DOHH2 (cell line): ENCODE measurements at regions not wholly inside any gene's neighbourhood (a gene's known extent, or its start where the extent isn't known, plus 50 kb on each side); places are given as distances from the start of the nearest gene placed in this dataset.

ENCODE experiments used
- EZH2phosphoT487 ChIP-seq: fragments of 200-600 bp; sonication (generic); IDR thresholded peaks from 2 replicates; pipeline ENCODE4 v1.6.1; 2017; ENCODE audit warnings: borderline replicate concordance, mild to moderate bottlenecking, antibody characterized with exemption, low read length, moderate library complexity, mixed read lengths
- TF ChIP-seq, protein P1 (sequence below): fragments of 200-600 bp; sonication (generic); IDR thresholded peaks from one replicate; pipeline ENCODE4 v1.5.1; 2014; ENCODE audit warnings: antibody characterized with exemption, mild to moderate bottlenecking, low read depth, low read length; ENCODE audit not compliant: poor library complexity, severe bottlenecking

DNA sequence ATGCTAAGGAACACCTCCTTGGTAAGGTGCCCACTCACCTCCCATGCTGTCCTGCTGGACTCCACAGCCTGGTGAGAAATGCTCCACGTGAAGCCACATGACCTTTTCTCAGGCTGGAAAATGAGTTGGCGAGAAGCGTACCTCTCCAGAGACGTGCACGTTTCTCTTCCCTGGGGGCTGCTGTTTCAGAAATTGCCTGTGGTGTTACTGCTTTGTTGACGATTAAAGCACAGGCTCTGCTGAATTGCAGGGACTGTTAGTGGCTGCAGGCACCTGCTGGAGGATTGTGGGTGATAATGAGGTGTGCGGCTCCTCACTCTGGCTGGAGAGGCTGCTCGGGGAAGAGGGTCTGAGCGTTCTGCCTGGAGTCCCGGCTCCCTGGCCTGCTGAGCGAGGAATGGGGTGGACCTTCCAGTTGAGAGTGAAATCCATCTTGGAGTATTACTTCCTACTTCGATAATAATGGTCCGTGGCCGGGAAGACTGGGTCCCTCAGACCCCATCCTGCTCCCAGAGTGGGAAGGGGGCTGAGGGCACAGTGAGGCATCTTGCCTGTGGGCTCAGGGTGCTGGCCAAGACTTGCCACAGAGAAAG is 199.3 kb upstream of the HDAC4 start:
- TF ChIP-seq, protein P1, sequence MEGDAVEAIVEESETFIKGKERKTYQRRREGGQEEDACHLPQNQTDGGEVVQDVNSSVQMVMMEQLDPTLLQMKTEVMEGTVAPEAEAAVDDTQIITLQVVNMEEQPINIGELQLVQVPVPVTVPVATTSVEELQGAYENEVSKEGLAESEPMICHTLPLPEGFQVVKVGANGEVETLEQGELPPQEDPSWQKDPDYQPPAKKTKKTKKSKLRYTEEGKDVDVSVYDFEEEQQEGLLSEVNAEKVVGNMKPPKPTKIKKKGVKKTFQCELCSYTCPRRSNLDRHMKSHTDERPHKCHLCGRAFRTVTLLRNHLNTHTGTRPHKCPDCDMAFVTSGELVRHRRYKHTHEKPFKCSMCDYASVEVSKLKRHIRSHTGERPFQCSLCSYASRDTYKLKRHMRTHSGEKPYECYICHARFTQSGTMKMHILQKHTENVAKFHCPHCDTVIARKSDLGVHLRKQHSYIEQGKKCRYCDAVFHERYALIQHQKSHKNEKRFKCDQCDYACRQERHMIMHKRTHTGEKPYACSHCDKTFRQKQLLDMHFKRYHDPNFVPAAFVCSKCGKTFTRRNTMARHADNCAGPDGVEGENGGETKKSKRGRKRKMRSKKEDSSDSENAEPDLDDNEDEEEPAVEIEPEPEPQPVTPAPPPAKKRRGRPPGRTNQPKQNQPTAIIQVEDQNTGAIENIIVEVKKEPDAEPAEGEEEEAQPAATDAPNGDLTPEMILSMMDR = no peak
- no peak for TF ChIP-seq EZH2phosphoT487
